ENCODE measurements at regions not wholly inside any gene's neighbourhood (a gene's known extent, or its start where the extent isn't known, plus 50 kb on each side); places are given as distances from the start of the nearest gene placed in this dataset.

GRCh38 chr11:27280140-27280539 lies 82.9 kb downstream of the CCDC34 start:
- TF ChIP-seq CTCF (IDR thresholded peaks at IDR 0.05; ENCODE audit: borderline replicate concordance, extremely low read depth, low read length, poor library complexity, severe bottlenecking) (no peak), EZH2 (IDR thresholded peaks at IDR 0.05; ENCODE audit: borderline replicate concordance, low read depth, low read length, severe bottlenecking) (no peak)
